GM12874 (cell line): ENCODE measurements at regions not wholly inside any gene's neighbourhood (a gene's known extent, or its start where the extent isn't known, plus 50 kb on each side); places are given as distances from the start of the nearest gene placed in this dataset.

Experiments used
- CTCF ChIP-seq: IDR thresholded peaks from 2 replicates; pipeline ENCODE4 v1.5.1; 2011; ENCODE audit warnings: low read depth, mild to moderate bottlenecking, control low read depth, low read length, moderate library complexity; ENCODE audit not compliant: insufficient read depth

- no peak for TF ChIP-seq CTCF
Measured at GRCh38 chr15:69816522-69816921, 281.2 kb downstream of the TLE3 start.

- TF ChIP-seq CTCF, result no peak
Measured at GRCh38 chr15:69818529-69818928, 279.2 kb downstream of the TLE3 start.

- TF ChIP-seq CTCF, result no peak
Measured at GRCh38 chr15:69819371-69819770, 278.3 kb downstream of the TLE3 start.

- TF ChIP-seq CTCF, result no peak
Measured at GRCh38 chr15:69820819-69821218, 276.9 kb downstream of the TLE3 start.

- no peak for TF ChIP-seq CTCF
Measured at GRCh38 chr15:69823223-69823907, 274.4 kb downstream of the TLE3 start.

- TF ChIP-seq CTCF, result no peak
Measured at GRCh38 chr15:69824075-69824876, 273.4 kb downstream of the TLE3 start.

- TF ChIP-seq CTCF, result no peak
Measured at GRCh38 chr15:69824877-69825406, 272.8 kb downstream of the TLE3 start.
